HUES48 (cell line): ENCODE measurements at regions not wholly inside any gene's neighbourhood (a gene's known extent, or its start where the extent isn't known, plus 50 kb on each side); places are given as distances from the start of the nearest gene placed in this dataset.
"Not testable (repeated sequence)": the region's sequence is repeated elsewhere in the genome, so short reads cannot be mapped to it uniquely, and the experiment has no call there.

ENCODE experiments used
- H3K27ac ChIP-seq: one replicate; pipeline ENCODE4 v1.7.0; 2013; ENCODE audit warnings: low read depth, low read length, inconsistent platforms
- H3K27me3 ChIP-seq: 2 replicates; pipeline ENCODE4 v1.6.1; 2013; ENCODE audit warnings: mild to moderate bottlenecking, low read length; ENCODE audit not compliant: control insufficient read depth, insufficient read depth
- H3K36me3 ChIP-seq: 2 replicates; pipeline ENCODE4 v1.6.1; 2013; ENCODE audit warnings: low read length; ENCODE audit not compliant: control insufficient read depth, insufficient read depth
- H3K4me1 ChIP-seq: 2 replicates; pipeline ENCODE4 v1.6.1; 2013; ENCODE audit warnings: mild to moderate bottlenecking, low read length; ENCODE audit not compliant: control insufficient read depth, insufficient read depth
- H3K4me3 ChIP-seq: 2 replicates; pipeline ENCODE4 v1.5.1; 2013; ENCODE audit warnings: mild to moderate bottlenecking, low read depth, low read length
- H3K9ac ChIP-seq: 2 replicates; pipeline ENCODE4 v1.6.1; 2013; ENCODE audit warnings: mild to moderate bottlenecking, low read depth, low read length, moderate library complexity
- H3K9me3 ChIP-seq: 2 replicates; pipeline ENCODE4 v1.6.1; 2013; ENCODE audit warnings: low read length; ENCODE audit not compliant: control insufficient read depth, insufficient read depth

DNA sequence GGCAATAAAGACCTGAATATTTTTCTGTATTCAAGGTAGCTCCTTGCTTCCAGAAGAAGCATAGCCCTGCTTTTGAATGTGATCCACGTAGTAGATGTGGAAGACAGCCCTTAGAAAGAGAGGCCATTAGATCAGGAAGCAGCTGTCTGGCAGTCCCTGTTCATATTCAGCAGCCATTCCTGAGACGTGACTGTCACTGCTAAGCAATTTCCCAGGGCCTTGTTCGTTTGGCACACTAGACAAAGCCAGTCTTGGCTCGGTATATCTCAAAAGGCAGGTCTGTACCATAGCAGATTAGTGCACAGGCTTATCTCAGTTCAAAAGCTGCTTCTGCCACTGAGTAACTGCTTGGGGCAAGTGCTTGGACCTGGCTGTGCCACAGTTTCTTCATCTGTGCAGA is 287.8 kb upstream of the MCTP2 start:
- Histone ChIP-seq H3K27ac (no peak overlapping the region), H3K4me3 (no peak overlapping the region), H3K27me3 (no peaks in the 10 kb centered on the region), H3K9me3 (no peaks in the 10 kb centered on the region), H3K9ac (no peak overlapping the region), H3K4me1 (no peaks in the 10 kb centered on the region), H3K36me3 (no peaks in the 10 kb centered on the region)

DNA sequence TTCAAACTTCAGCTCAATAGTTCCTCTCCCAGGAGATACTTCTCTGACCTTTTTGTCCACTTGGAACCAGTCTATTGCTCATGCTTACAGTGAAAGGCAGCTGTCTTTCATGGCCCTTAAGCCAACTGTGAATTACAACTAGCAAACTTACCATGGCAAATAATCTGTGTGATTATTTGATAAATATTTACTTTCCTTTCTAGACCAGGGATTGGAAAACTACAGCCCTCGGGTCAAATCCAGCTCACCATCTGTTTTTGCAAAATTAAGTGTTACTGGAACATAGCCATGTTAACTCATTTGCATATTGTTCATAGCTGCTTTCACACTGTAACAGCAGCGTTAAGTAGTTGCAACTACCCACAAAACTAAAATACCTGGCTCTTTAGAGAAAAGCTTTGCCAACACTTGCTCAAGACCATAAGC is 289.1 kb upstream of the MCTP2 start:
- no peaks in the 10 kb centered on the region for H3K27me3 ChIP-seq
- H3K27ac ChIP-seq = no peak overlapping the region
- no peak overlapping the region for H3K4me3 ChIP-seq
- H3K36me3 ChIP-seq = no peaks in the 10 kb centered on the region
- H3K4me1 ChIP-seq = no peaks in the 10 kb centered on the region
- no peaks in the 10 kb centered on the region for H3K9me3 ChIP-seq
- no peak overlapping the region for H3K9ac ChIP-seq

DNA sequence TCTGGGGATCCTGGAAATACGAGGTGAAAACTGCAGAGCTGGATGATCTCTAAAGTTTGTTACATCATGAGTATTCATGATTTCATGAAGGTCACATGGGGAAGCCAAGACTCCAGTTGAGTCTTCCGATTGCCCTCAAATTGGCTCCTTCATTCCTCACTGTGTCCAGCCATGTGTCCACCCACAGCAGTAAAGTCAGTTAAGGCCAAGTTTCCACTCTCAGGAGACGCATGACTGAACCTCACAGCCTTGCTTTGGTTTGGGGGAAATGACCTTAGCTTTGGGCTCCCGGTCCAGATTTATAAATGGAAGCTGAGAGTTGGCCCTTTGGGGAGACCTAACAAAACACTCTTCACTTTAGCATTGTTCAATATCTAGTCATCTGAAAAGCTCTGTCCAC is 289.7 kb upstream of the MCTP2 start:
- no peaks in the 10 kb centered on the region for H3K36me3 ChIP-seq
- H3K27ac ChIP-seq = no peak overlapping the region
- H3K9me3 ChIP-seq = no peaks in the 10 kb centered on the region
- no peak overlapping the region for H3K9ac ChIP-seq
- no peak overlapping the region for H3K4me3 ChIP-seq
- H3K4me1 ChIP-seq = no peaks in the 10 kb centered on the region
- H3K27me3 ChIP-seq = no peaks in the 10 kb centered on the region

DNA sequence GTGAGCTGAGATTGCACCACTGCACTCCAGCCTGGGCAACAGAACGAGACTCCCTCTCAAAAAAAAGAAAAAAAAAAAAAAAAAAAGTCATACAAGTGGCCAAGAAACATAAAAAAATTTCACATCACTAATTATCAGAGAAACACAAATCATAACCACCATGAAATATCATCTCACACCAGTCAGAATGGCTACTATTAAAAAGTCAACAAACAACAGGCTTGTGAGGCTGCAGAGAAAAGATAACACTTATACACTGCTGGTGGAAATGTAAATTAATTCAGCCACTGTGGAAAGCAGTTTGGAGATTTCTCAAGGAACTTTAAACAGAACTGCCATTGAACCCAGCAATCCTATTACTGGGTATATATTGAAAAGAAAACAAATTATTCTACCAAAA is 291.1 kb upstream of the MCTP2 start:
- Histone ChIP-seq H3K9me3 (no peaks in the 10 kb centered on the region), H3K4me1 (no peaks in the 10 kb centered on the region), H3K4me3 (no peak overlapping the region), H3K9ac (no peak overlapping the region), H3K27me3 (no peaks in the 10 kb centered on the region), H3K36me3 (no peaks in the 10 kb centered on the region), H3K27ac (no peak overlapping the region)

DNA sequence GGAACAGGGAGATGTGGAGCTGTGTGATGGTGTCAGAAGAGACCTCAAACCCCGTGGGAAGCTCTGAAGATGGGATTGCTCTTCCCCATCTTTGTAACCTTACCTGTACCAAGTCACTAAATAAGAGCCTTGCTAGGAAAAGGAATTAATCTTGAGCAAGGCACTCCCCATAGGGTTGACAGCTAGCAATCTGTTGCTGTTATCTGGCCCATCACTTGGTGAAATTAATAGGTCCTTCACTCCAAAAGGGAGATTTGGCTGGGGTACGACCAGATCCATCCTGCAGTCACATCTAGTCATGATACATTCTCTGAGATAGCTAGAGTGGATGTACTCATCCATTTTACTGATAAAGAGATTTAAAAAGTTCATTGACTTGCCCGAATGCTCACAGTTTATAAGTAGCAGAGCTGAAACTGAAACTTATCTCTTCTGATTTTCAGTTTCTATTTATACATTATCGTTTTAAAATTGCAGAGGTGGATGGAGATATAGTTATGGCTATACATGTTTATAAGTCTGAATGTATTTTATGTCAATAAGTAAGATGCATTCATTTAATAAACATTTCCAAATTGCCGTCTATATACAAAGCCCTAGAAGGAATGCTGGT is 299.1 kb upstream of the MCTP2 start:
- Histone ChIP-seq H3K9me3 (no peaks in the 10 kb centered on the region), H3K27me3 (no peaks in the 10 kb centered on the region), H3K4me1 (no peaks in the 10 kb centered on the region), H3K36me3 (no peaks in the 10 kb centered on the region), H3K27ac (no peak overlapping the region), H3K4me3 (no peak overlapping the region), H3K9ac (no peak overlapping the region)

DNA sequence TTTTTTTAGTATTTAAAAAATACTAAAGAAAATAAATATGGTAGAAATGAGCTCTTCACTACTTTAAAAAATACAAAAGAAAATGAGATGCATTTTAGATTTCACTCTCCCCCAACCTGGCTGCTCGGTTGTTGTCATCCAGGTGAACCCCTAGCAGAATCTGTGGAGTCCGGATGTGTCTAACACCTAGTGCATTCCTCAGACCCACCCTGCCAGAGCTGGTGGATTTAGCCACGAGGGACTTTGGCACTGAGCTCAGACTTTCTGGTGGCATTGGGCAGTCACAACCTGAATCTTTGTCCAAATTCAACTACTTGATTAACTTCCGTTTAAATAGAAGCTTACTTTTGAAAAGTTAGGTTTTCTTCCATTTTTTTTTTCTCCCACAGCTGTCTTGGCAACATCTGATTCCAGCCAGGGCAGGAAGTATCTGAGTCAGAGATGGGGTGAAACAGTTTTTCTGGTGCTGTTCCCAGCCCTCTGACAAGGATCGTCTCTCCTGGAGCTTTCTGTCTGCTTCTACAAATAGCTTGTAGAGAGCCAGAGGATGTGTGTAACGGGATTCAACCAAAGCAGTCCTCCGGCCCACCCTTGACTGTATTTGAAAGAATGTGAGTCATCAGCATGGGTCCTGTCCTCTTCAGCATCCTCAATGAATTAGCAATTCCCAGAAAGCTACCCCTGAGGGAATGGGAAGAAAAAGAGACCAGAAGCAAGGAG is 301.8 kb upstream of the MCTP2 start:
- Histone ChIP-seq H3K4me1 (peaks cover 3% of the 10 kb centered on the region; the same call in 1 of the 2 replicates), H3K27me3 (no peaks in the 10 kb centered on the region), H3K36me3 (no peaks in the 10 kb centered on the region), H3K27ac (peak overlapping the region; percentile 38), H3K9me3 (no peaks in the 10 kb centered on the region), H3K9ac (no peak overlapping the region), H3K4me3 (no peak overlapping the region)

DNA sequence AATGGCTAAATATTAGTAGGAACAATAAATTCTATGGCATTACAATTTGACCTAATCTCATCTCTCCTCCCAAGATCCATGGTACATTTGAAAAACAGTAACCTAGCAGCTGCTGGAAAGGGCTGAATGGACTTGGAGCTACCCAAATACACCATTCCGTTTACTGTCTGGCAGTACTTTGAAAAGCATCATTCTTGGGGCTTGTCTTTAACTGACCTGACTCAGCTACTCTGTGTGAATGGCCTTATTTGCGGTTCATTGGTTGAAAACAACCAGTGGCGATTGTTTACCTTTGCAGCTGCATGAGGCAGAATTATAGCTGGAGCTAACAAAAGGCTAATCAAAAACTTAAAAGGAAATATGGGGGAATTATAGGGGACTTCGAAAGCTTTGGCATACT is 311.2 kb upstream of the MCTP2 start:
- H3K36me3 ChIP-seq = no peaks in the 10 kb centered on the region
- no peaks in the 10 kb centered on the region for H3K27me3 ChIP-seq
- H3K4me1 ChIP-seq = peaks cover 13% of the 10 kb centered on the region
- H3K27ac ChIP-seq = no peak overlapping the region
- H3K9me3 ChIP-seq = no peaks in the 10 kb centered on the region
- no peak overlapping the region for H3K4me3 ChIP-seq
- no peak overlapping the region for H3K9ac ChIP-seq

DNA sequence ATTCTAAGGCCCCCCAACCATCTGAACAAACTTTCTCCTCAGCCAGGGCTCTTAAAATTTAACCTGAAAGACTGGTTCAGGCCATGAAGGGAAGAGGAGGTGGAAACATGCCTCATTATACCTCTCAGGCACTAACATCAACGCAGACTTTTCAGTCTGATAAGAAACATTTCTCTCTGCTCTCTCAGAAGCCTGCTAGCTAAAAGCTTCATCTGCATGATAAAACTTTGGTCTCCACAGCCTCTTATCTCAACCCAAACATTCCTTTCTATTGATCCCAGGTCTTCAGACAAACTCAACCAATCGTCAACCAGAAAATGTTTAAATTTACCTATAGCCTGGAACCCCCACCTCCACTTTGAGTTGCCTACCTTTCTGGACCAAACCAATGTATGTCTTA is 312.6 kb upstream of the MCTP2 start:
- H3K4me1 ChIP-seq = peaks cover 13% of the 10 kb centered on the region
- not testable (repeated sequence) for H3K27ac ChIP-seq

DNA sequence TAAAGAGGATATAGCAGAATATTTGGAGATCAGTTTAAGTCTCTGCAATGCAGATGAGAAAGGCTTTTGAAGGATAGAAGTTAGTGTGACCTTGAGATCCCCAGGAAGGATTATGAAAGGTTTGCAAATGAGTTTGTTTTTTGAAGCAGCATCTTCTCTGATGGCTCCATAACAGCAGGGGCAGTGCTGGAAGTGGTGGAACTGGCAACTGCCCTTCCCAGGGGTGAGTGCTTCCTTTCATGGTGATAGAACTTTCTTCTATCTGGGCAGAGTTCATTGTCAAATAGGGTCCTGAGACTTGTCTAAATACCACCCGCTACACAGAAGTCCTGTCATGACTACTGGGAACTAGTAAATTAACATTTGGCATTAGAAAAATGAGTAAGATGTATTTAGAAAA is 314.2 kb upstream of the MCTP2 start:
- Histone ChIP-seq H3K9me3 (no peaks in the 10 kb centered on the region), H3K4me1 (peaks cover 18% of the 10 kb centered on the region), H3K27ac (peak overlapping the region; percentile 54), H3K36me3 (no peaks in the 10 kb centered on the region), H3K9ac (no peak overlapping the region), H3K27me3 (no peaks in the 10 kb centered on the region), H3K4me3 (no peak overlapping the region)

More for the DNA sequence above, 312.6 kb upstream of the MCTP2 start:
- not testable (repeated sequence) for H3K9ac ChIP-seq, H3K9me3 ChIP-seq, H3K36me3 ChIP-seq, H3K27me3 ChIP-seq, H3K4me3 ChIP-seq

DNA sequence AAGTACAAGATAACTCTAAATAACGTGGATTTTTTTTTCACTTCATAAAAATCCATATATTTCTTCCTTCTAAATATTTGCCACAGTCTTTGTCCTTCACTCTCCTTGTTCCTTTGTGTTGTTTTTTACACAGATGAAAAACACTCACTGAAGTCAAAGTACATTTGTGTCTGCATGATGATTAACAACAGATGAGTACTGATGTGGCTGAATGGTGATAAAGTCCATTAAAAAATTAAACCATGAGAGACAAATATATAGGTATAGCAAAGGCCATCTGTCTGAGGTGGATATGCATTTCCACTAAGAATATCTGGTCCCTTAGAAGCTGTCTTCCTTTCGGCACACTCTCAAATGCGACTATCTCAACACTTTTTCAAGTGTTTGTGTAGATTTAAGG is 317.5 kb upstream of the MCTP2 start:
- H3K9me3 ChIP-seq = no peaks in the 10 kb centered on the region
- no peaks in the 10 kb centered on the region for H3K27me3 ChIP-seq
- no peak overlapping the region for H3K4me3 ChIP-seq
- H3K36me3 ChIP-seq = no peaks in the 10 kb centered on the region
- H3K4me1 ChIP-seq = peaks cover 13% of the 10 kb centered on the region
- H3K9ac ChIP-seq = no peak overlapping the region
- no peak overlapping the region for H3K27ac ChIP-seq

DNA sequence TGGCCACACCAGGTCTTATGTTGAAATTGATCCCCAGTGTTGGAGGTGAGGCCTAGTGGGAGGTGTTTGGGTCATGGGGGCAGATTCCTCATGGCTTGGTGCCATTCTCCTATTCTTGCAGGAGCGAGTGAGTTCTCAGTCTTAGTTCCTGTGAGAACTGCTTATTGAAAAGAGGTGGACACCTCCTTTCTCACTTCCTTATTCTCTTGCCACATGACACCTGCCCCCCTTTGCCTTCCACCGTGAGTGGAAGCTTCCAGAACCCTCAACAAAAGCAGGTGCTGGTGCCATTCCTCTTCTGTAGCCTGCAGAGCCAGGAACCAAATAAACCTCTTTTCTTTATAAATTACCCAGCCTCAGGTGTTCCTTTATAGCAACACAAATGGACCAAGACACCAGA is 318.1 kb upstream of the MCTP2 start:
- H3K9ac ChIP-seq = no peak overlapping the region
- H3K36me3 ChIP-seq = no peaks in the 10 kb centered on the region
- H3K9me3 ChIP-seq = no peaks in the 10 kb centered on the region
- peaks cover 12% of the 10 kb centered on the region for H3K4me1 ChIP-seq
- no peaks in the 10 kb centered on the region for H3K27me3 ChIP-seq
- no peak overlapping the region for H3K4me3 ChIP-seq
- H3K27ac ChIP-seq = no peak overlapping the region
